ENCODE measurements at regions not wholly inside any gene's neighbourhood (a gene's known extent, or its start where the extent isn't known, plus 50 kb on each side); places are given as distances from the start of the nearest gene placed in this dataset.
"Not testable (repeated sequence)": the region's sequence is repeated elsewhere in the genome, so short reads cannot be mapped to it uniquely, and the experiment has no call there.

DNA sequence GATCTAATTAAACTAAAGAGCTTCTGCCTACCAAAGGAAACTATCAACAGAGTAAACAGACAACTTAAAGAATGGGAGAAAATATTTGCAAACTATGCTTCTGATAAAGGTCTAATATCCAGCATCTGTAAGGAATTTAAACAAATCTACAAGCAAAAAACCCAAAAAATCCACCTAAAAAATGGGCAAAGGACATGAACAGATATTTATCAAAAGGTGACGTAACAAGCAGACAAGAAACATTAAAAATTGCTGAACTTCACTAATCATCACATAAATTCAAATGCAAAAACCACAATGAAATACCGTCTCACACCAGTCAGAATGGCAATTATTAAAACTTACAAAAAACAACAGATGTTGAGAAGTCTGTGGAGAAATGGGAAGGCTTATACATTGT lies 498.6 kb upstream of the TPTE start:
- TF ChIP-seq, protein P1, sequence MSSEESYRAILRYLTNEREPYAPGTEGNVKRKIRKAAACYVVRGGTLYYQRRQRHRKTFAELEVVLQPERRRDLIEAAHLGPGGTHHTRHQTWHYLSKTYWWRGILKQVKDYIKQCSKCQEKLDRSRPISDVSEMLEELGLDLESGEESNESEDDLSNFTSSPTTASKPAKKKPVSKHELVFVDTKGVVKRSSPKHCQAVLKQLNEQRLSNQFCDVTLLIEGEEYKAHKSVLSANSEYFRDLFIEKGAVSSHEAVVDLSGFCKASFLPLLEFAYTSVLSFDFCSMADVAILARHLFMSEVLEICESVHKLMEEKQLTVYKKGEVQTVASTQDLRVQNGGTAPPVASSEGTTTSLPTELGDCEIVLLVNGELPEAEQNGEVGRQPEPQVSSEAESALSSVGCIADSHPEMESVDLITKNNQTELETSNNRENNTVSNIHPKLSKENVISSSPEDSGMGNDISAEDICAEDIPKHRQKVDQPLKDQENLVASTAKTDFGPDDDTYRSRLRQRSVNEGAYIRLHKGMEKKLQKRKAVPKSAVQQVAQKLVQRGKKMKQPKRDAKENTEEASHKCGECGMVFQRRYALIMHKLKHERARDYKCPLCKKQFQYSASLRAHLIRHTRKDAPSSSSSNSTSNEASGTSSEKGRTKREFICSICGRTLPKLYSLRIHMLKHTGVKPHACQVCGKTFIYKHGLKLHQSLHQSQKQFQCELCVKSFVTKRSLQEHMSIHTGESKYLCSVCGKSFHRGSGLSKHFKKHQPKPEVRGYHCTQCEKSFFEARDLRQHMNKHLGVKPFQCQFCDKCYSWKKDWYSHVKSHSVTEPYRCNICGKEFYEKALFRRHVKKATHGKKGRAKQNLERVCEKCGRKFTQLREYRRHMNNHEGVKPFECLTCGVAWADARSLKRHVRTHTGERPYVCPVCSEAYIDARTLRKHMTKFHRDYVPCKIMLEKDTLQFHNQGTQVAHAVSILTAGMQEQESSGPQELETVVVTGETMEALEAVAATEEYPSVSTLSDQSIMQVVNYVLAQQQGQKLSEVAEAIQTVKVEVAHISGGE (tag by site-specific recombination; conservative IDR thresholded peaks at IDR 0.05; ENCODE audit: low read depth) = not testable (repeated sequence)
- TF ChIP-seq, protein P2, sequence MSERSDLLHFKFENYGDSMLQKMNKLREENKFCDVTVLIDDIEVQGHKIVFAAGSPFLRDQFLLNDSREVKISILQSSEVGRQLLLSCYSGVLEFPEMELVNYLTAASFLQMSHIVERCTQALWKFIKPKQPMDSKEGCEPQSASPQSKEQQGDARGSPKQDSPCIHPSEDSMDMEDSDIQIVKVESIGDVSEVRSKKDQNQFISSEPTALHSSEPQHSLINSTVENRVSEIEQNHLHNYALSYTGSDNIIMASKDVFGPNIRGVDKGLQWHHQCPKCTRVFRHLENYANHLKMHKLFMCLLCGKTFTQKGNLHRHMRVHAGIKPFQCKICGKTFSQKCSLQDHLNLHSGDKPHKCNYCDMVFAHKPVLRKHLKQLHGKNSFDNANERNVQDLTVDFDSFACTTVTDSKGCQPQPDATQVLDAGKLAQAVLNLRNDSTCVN (tag by site-specific recombination; optimal IDR thresholded peaks at IDR 0.05) = not testable (repeated sequence)
